Left renal pelvis (tissue), 4 donors: ENCODE measurements at regions not wholly inside any gene's neighbourhood (a gene's known extent, or its start where the extent isn't known, plus 50 kb on each side); places are given as distances from the start of the nearest gene placed in this dataset.
A peak's percentile ranks its signal among the peaks of the same experiment; 100 is the strongest.

Experiments used
- DNase-seq, 4 donors: peaks; one replicate each; pipeline ENCODE4 v3.0.0-alpha.2; 2013; ENCODE audit warnings: low read depth in 4 of 4, low spot score in 3 of 4

DNA sequence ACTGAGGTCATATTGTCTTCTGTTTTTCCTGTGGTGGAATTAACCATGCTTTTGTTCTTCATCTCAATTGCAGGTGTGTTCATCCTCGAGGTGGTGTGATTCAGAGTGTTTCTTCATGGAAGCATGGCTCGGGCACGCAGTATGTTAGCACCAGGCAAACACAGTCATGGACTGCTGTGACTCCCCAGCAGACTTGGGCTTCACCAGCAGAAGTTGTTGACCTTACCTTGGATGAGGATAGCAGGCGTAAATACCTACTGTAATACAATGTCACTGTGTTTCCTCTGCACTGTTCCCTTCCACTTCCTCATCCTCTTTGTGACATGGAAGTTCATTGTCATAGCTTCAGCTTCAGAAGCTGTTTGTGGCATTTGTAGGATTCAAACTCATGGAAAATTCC is 158.7 kb downstream of the HAUS1 start:
- DNase-seq = no peak

DNA sequence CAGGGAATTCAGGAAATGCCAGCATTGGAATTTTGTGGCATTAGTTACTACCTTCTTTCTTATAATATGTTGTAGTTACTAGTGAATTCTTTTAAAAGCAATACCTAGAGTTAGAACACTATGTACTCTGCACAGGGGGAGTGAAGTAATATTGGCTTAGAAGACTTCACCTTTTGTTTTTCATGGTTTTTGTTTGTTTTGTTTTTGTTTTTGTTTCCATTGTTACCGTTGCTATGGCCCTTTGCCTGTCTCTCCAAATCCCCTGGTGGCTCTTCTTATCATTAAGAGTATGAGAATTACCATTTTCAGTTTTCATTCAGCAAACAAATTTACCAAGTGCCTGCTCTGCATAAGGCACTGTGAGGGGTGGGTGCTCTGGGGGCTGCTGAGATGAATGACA is 160.1 kb downstream of the HAUS1 start:
- no peak for DNase-seq

DNA sequence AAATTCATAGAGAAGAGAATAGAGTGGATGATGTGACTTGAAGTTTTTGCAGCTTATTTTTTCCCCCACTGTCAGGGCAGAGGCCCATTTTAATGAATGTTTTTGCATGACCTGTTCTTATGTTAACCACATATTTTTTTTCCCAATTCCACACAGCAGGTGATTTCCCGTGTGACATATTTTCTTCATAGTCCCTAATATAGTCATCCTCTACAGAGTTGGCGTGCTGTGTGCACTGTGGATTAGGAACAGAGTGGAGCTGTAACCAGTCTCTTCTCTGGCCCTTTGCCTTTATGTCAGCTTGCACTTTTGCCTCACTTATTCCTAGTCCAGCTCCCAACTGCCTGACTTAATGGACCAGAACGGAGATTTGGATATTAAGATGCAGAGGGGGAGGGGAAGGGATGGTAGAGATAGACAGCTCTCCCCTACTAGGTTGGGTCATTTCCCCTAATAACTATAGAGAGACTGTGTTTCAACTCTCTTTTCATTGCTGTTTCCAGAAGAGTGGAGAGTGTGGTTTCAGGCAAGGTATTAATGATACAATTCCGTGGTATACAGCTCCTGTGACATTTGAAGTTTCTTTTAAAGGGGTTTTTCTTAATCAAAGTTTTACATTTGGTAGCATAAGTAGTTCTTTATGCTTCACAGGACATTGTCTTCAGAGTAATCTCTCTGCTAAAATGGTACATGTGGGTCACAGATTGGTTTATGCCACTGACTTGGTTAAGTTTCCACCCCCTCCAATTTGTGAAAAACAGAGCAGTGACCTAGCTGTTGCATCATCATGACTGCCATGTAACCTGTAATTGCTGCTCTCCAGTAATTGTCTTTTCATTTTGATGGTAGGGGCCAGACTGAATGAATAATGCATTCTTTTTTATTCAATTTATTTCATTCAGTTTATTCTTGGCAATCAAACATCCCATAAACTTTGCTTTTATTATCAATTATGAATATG is 161.3 kb downstream of the HAUS1 start:
- DNase-seq = no peak

DNA sequence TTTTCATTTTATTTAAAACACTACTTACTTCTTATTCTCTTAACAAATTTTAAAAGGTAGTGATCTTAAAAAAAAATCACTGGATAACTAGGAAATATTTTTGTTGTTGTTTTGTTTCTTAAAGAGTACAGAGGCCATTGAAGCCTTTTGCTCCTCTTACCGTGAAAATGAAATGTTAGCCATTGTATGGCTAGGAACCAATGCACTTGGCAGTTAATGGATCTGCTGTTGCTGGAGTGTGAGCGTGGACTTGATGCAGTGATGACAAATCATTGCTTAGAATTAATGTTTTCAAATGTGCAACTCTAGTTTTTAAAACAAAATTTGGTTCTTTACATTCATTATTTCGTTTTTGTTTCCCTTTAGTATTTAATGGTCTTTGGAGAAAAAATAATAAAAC is 162.3 kb downstream of the HAUS1 start:
- no peak for DNase-seq

DNA sequence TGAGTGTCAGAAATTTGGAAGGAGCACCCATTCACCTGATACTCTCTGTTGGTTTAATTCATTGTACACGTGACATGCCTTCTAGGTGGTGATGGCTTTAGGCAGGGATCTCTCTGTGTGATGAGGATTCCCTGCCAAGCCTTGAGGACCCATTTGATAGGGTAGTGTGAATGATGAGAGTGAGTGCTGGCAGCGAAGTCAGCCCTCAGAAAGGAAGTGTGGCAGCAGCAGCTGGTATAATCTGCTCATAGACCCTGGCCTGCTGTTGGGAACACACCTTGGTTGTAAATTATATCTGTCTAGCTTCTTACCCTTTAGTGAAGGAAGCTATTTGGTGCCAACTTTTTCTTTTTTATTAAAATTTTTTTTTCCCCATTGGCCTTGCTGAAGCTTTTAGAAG is 164.5 kb downstream of the HAUS1 start:
- no peak for DNase-seq

DNA sequence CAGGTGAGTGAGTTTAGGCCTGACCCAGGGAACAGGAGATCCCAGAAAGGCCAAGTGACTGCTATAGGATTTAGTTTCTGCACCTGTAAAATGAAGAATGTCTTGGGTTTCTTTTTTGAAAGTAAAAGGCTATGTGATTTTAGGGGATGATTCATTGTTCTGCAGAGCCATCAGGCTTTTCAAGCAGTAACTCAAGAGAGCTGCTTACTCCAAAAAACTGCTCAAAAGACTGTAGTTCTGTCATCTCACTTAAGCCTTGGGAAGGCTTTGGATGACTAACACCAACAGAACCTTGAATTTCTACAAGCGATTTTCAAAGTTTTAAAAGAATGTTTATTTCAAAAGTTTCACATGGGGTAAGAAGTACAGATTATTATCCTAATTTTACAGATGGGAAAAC is 165.1 kb downstream of the HAUS1 start:
- DNase-seq = no peak

DNA sequence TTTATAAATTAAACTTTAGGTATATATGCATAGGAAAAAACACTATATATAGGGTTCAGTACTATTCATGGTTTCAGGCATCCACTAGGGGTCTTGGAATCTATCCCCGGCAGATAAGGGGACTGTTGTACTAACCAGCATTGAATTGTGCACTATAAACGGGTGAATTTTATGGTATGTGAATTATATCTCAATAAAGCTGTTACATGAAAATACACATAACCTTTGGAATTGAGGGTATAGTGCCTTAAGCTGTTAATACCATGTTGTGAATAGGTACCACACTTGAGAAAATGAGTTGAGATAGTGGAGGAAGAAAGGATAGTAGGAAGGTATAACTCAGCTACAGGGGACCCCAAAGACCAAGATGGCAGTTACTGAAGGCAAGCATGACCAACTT is 167.3 kb downstream of the HAUS1 start:
- no peak for DNase-seq

DNA sequence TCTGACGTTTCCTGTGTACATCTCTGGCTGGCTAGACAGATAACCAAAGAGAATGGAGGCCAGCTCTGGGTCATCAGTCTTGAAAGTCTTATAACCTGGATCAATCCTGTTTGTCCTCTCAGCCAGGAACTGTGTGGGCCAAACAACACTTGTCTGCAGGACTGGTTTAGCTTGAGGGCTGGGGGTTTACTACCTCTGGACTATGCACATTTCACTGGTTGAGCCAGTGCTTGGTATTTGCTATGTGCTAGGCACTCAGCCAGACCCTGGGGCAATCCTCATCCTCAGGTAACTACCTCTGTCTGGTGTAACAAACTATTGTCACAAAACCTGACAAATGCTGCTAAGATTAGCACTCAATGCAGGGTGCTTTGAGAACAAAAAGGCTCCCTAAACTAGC is 169.7 kb downstream of the HAUS1 start:
- no peak for DNase-seq

DNA sequence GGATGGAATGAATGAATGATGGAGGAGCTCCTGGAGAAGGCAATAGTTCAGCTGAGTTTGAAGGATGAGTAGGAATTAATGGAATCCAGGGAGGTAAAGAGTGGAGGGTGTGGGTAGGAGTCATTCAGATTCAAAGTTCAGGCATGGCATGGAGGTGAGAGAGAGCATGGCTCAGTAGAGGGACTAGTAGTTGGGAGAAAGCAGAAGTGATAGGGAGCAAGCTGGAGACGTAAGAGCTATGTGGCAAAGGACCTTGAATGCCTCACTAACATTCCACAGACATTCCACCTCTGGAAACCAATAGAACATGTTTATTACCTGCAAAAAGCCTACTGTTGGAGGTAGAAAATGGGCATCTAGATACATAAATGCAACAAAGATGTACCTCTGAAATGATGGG is 170.1 kb downstream of the HAUS1 start:
- DNase-seq = no peak

DNA sequence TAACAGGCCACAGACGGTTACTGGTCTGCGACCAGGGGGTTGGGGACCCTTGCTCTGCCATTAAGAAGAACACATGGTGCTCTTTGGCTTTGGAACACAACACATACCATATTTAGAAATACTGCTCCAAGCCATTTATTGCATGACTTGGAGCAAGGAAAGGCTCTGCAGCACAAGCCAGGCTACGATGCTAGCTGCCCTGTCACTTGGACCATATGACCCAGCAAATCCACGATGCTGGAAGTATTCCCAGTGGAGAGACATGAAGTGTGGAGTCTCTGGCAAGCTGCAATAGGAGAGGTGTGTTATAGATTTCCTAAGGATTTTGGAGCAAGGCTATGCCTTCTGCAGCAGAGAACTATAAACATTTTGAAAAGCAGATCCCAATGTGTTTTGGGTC is 171.2 kb downstream of the HAUS1 start:
- no peak for DNase-seq

DNA sequence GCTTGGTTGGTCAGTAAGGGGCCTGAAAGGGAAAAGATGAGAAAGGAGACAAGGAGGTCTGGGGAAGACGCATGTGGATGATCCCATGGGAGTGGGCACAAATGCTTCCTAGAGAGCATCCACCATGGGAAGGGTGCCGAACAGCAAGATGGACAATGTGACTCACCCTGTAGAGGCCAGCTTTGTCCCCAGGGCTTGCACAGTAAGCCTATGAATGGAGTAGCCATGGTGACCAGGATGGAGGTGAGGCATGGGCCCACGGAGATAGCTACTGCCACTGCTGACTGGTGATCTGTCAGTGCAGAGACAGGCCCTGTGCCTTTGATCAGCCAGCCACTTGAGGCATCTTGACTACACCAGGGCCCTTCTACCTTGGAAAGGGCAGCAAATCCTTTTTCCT is 172.6 kb downstream of the HAUS1 start:
- DNase-seq = no peak

DNA sequence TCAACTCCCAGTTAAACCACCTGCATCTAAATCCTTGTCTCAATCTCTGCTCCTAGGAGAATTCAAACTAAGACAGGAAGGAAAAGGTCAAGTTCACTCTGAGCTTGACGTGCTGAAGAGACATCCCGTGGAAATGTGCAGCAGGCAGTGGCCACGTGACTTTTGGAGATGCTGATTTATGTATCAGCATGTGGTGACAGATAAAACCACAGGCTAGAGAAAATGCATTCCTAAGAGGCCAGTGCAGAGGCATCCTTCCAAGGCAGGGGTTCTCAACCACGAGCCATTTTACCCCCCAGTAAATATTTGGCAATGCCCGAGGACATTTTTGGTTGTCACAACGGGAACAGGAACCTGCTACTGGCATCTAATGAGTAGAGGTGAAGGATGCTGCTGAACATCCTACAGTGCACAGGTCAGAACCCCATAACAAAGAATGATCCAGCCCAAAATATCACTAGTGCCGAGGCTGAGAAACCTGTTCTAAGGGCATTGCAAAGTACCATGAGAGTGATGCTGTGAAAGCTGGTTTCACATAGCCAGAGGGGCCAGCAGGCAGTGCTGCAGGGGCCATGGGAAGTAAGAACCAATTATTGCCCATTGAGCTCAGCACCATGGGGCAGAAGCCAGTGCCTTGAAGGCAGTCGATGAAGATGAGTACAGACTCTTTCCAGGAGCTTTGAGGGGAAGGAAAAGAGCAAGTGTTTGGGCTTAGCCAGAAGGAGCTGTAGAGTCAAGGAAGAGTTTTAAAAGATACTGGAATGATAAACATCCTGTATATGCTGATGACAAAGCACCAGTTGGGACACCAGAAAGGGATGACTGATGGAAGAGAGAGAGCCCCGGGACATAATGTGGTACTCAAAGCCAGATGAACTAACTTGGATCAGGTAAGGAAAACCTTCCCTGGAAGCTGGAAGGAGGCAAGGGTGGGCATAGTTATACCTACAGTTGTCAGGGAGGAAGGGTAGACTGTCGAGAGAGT is 174.6 kb downstream of the HAUS1 start:
- no peak for DNase-seq

DNA sequence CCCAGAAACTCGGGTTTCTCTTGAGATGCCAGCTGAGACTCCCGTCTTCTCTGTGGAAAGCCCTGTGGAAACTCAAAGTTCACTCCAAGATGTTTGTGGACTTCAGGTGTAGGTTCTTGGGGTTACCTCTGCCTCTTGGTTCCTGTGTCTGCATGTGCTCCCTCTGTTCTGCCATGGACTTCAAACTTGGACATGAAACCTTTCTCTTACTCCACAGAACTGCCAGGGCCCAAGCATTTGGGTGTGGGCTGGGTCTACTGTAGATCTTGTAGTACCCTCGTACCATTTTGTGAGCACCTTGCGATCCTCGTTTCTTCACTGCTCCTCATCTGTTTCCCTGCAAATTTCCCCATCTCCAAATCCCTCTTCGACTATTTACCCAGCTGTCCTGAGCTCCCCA is 175.5 kb downstream of the HAUS1 start:
- DNase-seq = no peak

DNA sequence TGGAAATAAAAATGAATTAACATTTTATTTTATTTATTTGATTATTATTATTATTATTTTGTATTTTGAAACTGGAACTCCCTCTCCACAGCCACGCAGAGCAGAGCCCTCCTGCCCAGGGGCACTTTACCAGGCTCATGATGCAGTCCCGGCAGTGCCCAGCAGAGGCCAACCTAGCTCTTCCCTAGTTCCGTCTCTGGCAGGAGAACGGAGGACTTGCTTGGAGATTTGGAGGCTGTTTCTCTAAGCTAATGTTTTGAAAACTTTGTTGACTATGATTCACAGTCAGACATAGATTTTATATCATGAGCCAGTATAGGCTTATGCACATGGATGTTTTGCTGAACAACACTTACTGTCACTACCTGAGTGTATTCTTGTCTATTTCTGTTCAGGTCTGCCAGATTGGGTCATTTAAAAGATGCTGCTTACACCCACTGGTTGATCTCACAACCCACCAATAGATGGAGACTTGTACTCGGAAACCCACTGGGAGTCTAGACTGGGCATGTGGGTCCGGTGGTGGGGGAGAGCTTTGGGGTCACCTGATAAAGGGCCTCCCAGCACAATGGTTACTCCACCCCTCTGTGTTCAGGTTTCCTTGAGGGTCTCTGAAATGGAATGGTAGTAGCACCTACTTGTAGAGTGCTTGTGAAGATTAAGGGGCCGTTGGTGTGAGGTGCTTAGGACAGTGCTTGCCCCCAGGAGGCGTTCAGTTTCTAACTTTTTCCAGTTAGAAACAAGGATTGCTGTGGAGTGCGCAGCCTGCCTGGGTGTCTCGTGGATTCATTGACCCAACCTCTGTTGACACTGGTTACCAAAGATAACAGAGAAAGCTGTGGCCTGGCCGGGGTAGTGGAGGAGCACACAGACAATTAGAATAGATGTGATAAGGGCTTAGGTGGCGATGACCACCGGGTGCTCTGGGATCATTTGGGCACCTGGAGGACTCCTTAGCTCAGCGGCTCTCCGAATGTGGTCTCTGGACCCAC is 177.3 kb downstream of the HAUS1 start:
- DNase-seq = peak; percentile 36 to 62 (median 52)

DNA sequence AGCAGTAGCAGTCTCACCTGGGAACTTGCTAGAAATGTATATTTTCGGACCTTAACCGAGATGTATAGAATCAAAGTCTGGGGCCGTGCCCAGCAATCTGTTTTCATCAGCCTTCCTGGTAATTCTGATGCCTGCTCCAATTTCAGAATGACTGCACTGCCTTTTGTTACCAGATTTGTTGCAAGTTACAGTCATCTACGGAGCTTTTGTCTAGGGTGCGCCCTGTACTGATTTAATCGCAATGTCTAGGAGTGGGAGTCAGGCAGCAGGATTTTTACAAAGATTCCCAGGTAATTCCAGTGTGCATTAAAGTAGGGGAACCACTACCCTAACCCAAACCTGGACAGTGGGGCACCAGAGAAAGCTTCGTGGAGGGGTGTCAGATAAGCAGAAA is 178.0 kb downstream of the HAUS1 start:
- no peak for DNase-seq

DNA sequence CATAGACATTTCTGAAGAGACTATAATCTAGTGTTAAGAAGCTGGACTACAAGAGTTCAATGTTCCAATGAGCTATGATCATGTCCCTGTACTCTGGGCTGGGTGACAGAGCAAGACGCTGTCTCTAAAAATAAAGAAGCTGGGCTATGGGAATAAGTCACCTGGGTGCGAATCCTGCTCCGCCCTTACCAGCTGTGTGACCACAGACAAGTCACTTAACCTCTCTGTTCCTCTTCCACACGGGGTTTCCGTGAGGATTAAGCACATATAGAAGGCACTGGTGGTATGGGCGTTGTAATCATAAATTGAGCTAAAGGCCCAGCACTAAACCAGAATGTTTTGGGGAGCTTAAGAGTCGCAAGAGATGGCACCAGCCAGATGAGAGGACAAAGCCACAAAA is 178.5 kb downstream of the HAUS1 start:
- no peak for DNase-seq

DNA sequence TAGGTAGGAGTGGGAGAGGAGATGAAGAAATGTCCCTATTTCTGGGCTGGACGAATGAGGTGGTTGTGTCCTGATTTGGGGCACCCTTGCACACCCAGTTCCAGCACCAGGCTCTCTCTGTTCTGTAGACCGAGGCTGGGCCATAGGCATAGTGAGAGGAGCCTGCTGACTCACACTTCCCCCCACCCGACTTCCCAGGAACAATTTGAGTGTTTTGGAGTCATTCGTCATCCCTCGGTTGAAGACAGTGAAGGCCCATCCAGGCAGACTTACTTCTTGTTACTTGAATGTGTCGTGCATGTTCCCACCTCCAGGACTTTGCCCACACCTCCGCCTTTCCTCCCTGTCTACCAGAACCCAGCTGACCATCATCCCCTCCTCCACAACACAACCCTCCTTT is 179.1 kb downstream of the HAUS1 start:
- no peak for DNase-seq

DNA sequence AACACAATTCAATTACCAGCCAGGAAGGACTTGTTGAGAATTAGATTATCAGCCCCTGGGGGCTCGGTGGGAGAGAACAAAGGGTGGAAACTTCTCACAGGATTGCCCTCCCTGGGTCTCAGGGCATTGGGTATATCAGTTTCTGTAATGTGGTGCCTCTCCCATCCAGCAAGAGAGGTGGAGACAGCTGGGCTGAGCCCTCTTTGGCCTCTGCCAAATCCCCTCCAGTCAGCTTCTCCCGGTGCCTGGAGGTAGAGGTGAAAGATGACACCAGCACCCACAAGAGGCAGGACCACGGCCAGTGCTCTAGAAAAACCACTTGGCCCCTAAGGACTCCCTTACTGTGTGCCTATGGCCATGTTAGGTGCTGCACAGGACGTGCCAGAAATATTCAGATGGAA is 179.7 kb downstream of the HAUS1 start:
- no peak for DNase-seq

DNA sequence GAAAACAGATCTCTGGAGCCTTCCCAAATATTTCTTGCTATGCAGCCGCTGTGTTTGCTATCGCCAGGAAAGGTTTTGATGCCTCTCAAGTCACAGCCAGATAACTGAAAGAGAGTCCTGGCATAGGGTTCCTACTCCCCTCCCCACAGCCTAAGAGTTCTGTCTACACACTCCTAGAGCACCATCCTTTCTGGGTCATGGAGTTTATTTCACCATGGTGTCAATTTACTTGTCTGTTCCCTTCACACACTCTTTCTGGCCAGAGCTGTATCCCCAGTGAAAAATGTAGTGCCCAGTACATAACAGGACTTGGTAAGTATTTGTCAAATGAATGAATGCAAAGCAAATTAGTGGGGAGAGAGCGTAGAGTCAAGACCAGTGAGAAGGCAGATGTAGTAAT is 185.3 kb downstream of the HAUS1 start:
- no peak for DNase-seq

DNA sequence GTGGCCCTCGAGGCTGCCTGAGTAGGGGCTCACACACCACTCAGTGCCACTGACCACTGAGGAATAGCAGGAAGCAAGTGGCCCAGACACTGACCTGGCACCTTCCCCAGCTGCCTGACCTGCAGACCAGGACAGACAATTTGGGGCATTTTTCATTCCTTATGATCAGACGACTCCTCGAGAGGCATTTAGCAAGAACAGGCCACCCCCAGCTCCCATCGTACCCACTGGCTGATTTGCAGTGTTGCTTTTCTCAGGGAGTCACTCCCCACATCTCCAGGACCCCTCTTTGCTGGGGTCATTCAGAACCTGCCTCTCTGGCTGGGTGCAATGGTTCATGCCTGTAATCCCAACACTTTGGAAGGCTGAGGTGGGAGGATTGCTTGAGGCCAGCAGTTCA is 185.7 kb downstream of the HAUS1 start:
- DNase-seq = no peak
